ENCODE measurements at regions not wholly inside any gene's neighbourhood (a gene's known extent, or its start where the extent isn't known, plus 50 kb on each side); places are given as distances from the start of the nearest gene placed in this dataset.

- TF ChIP-seq CTCF (IDR thresholded peaks at IDR 0.05): no peak
- no peak for TF ChIP-seq POLR2A (IDR thresholded peaks at IDR 0.05)
These were observed 56.3 kb upstream of the SLC7A11 start for GRCh38 chr4:138298431-138298830.
